HCT116 (cell line): ENCODE measurements at regions not wholly inside any gene's neighbourhood (a gene's known extent, or its start where the extent isn't known, plus 50 kb on each side); places are given as distances from the start of the nearest gene placed in this dataset.

Experiments
- ATAC-seq: fragments of 200-7000 bp; cut with Tn5 transposase; 2 replicates; pipeline ENCODE4 v1.9.1; 2020; ENCODE audit warnings: mild to moderate bottlenecking, moderate library complexity
- BruUV-seq: library from RNA; stranded (reverse); fragments of 400-500 nt; replicated peaks from 2 replicates; lab custom pipeline; 2021; lab: Mats Ljungman, UMichigan
- CTCF ChIA-PET: fragments of 300-600 bp; sonication (Branson Sonifier 250); formaldehyde crosslinking; loops from one replicate; lab custom pipeline; 2021; ENCODE audit warnings: antibody characterized with exemption; lab: Charles Lee
- POLR2A ChIA-PET: fragments of 300-600, 350-600 bp; sonication (Branson Sonifier 250); formaldehyde crosslinking; loops from one replicate; lab custom pipeline; 2021; ENCODE audit warnings: antibody characterized with exemption; lab: Charles Lee
- RAD21 ChIA-PET, 2 experiments: fragments of 300-600 bp; sonication (Branson Sonifier 250); formaldehyde crosslinking; loops; one replicate each; lab custom pipeline; 2023; ENCODE audit warnings: low total read pairs in 2 of 2; ENCODE audit not compliant: uncharacterized antibody in 2 of 2, unreplicated experiment in 2 of 2, low non-redundant PET in 1 of 2; lab: Charles Lee
- DNase-seq: peaks from one replicate; pipeline ENCODE4 v3.0.0-alpha.2; 2010; ENCODE audit warnings: low read depth, low spot score
- H2AFZ ChIP-seq: fragments of 200-600 bp; shearing (Covaris generic), sonication (generic); 2 replicates; pipeline ENCODE4 v1.6.1; 2017; ENCODE audit warnings: low read depth, mixed run types, mixed read lengths, antibody characterized with exemption, low read length; ENCODE audit not compliant: poor library complexity, severe bottlenecking
- H3K27ac ChIP-seq: 2 replicates; pipeline ENCODE4 v1.5.1; 2012; ENCODE audit warnings: low read depth, low read length
- H3K27me3 ChIP-seq: fragments of 200-600 bp; sonication (generic); 2 replicates; pipeline ENCODE4 v1.6.1; 2016; ENCODE audit warnings: mixed run types, low read length, mixed read lengths; ENCODE audit not compliant: insufficient read depth
- H3K36me3 ChIP-seq, 2 experiments: fragments of 200-500 bp in 1 of 2; fragments of 200-600 bp in 1 of 2; sonication (Bioruptor generic) in 1 of 2; sonication (generic) in 1 of 2; 2 replicates each; pipeline versions ENCODE4 v1.5.1 to v1.6.1; 2014 to 2016; ENCODE audit warnings: low read length in 2 of 2, inconsistent platforms in 1 of 2, mixed read lengths in 1 of 2, mixed run types in 1 of 2; ENCODE audit not compliant: insufficient read depth in 2 of 2, control insufficient read depth in 1 of 2
- H3K4me1 ChIP-seq, 2 experiments: fragments of 200-600 bp in 1 of 2; sonication (generic) in 1 of 2; 2 replicates each; pipeline versions ENCODE4 v1.5.1 to v1.6.1; 2012 to 2017; ENCODE audit warnings: low read length in 2 of 2, inconsistent platforms in 1 of 2, mild to moderate bottlenecking in 1 of 2, mixed read lengths in 1 of 2, mixed run types in 1 of 2, moderate library complexity in 1 of 2; ENCODE audit not compliant: insufficient read depth in 2 of 2, control insufficient read depth in 1 of 2
- H3K4me2 ChIP-seq: fragments of 200-600 bp; sonication (generic); 2 replicates; pipeline ENCODE4 v1.6.1; 2017; ENCODE audit warnings: mixed run types, low read length, mixed read lengths
- H3K4me3 ChIP-seq, 2 experiments: fragments of 200-600 bp in 1 of 2; sonication (generic) in 1 of 2; replicated peaks in 1 of 2; 2 replicates each; pipeline ENCODE4 v1.5.1; 2011 to 2016; ENCODE audit warnings: low read length in 2 of 2, control low read depth in 1 of 2, low read depth in 1 of 2, mild to moderate bottlenecking in 1 of 2, mixed read lengths in 1 of 2, mixed run types in 1 of 2
- H3K79me2 ChIP-seq: fragments of 200-600 bp; sonication (generic); 2 replicates; pipeline ENCODE4 v1.6.1; 2017; ENCODE audit warnings: mild to moderate bottlenecking, mixed run types, low read length, moderate library complexity, mixed read lengths; ENCODE audit not compliant: insufficient read depth
- H3K9ac ChIP-seq: fragments of 200-600 bp; sonication (generic); 2 replicates; pipeline ENCODE4 v1.6.1; 2016; ENCODE audit warnings: low read length, mixed read lengths
- H3K9me2 ChIP-seq: fragments of 200-600 bp; sonication (generic), shearing (Covaris generic); 2 replicates; pipeline ENCODE4 v1.6.1; 2017; ENCODE audit warnings: mixed run types, mild to moderate bottlenecking, moderate library complexity; ENCODE audit not compliant: insufficient read depth
- H3K9me3 ChIP-seq, 2 experiments: fragments of 200-500 bp in 1 of 2; fragments of 200-600 bp in 1 of 2; sonication (Bioruptor generic) in 1 of 2; sonication (generic) in 1 of 2; 2 replicates each; pipeline ENCODE4 v1.6.1; 2014 to 2017; ENCODE audit warnings: low read length in 2 of 2, mixed read lengths in 2 of 2, inconsistent platforms in 1 of 2, low read depth in 1 of 2, mild to moderate bottlenecking in 1 of 2, mixed run types in 1 of 2, moderate library complexity in 1 of 2; ENCODE audit not compliant: control insufficient read depth in 1 of 2, insufficient read depth in 1 of 2
- H4K20me1 ChIP-seq: fragments of 200-600 bp; sonication (generic), shearing (Covaris generic); 2 replicates; pipeline ENCODE4 v1.6.1; 2017; ENCODE audit warnings: mixed run types, mild to moderate bottlenecking, moderate library complexity; ENCODE audit not compliant: insufficient read depth
- EGR1 ChIP-seq: IDR thresholded peaks from 2 replicates; pipeline ENCODE4 v1.6.1; 2012; ENCODE audit warnings: low read depth
- ELF1 ChIP-seq: IDR thresholded peaks from 2 replicates; pipeline ENCODE4 v1.6.1; 2012; ENCODE audit warnings: low read depth, borderline replicate concordance
- EZH2 ChIP-seq: fragments of 200-600 bp; sonication (generic); IDR thresholded peaks from 2 replicates; pipeline ENCODE4 v1.6.1; 2017; ENCODE audit warnings: antibody characterized with exemption, mixed run types
- FOSL1 ChIP-seq: IDR thresholded peaks from 2 replicates; pipeline ENCODE4 v1.6.1; 2012; ENCODE audit warnings: low read depth
- POLR2AphosphoS5 ChIP-seq: IDR thresholded peaks from 2 replicates; pipeline ENCODE4 v1.6.1; 2011; ENCODE audit warnings: mild to moderate bottlenecking, low read depth, low read length, moderate library complexity
- SRF ChIP-seq: IDR thresholded peaks from 2 replicates; pipeline ENCODE4 v1.6.1; 2012; ENCODE audit warnings: low read depth
- ZFX ChIP-seq: fragments of 450-650 bp; IDR thresholded peaks from 2 replicates; pipeline ENCODE4 v1.6.1; 2017
- intact Hi-C: fragments of 100-400 bp; cut with micrococcal nuclease; formaldehyde crosslinking; loops from 2 replicates; pipeline ENCODE4 v1.10.0; 2022
- TF ChIP-seq, protein P1 (sequence below): IDR thresholded peaks from 2 replicates; pipeline ENCODE4 v1.6.1; 2011; ENCODE audit warnings: mild to moderate bottlenecking, low read length, moderate library complexity; ENCODE audit not compliant: insufficient replicate concordance; ENCODE audit errors: extremely low read depth
- TF ChIP-seq, protein P2 (sequence below): IDR thresholded peaks from 2 replicates; pipeline ENCODE4 v1.6.1; 2012
- TF ChIP-seq, protein P3 (sequence below): IDR thresholded peaks from 2 replicates; pipeline ENCODE4 v1.6.1; 2012; ENCODE audit warnings: low read depth
- TF ChIP-seq, protein P4 (sequence below): IDR thresholded peaks from 2 replicates; pipeline ENCODE4 v1.6.1; 2012

DNA sequence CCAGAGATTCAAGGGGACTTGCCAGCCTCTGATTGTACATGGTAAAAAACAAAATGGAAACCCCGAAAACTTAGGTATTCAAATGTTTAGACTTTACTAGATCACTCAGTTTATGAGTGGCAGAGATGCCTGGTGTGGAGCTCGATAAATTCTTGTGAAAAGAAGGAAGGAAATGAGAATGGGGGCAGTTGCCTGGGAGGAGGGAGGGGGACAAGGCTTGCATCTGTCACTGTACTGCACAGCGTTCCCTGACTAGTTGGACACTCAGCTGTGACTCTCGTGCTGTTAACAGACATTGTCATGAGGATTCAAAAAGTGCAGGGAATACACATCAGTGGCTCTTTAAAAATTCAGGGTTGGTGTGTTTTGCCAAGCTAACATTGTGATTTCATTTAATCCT lies 232.9 kb downstream of the ZIC5 start:
- RAD21 ChIA-PET, result no interaction called here
- no peak overlapping the region for H3K4me2 ChIP-seq
- CTCF ChIA-PET, result no interaction called here
- no peak overlapping the region for H3K27ac ChIP-seq
- no peak overlapping the region for H2AFZ ChIP-seq
- no peaks in the 10 kb centered on the region for H3K4me1 ChIP-seq
- POLR2A ChIA-PET, result no interaction called here
- ATAC-seq (no peak), DNase-seq (no peak)
- intact Hi-C loops, result no loop called here
- no peaks in the 10 kb centered on the region for H3K79me2 ChIP-seq
- H3K9me2 ChIP-seq, result no peaks in the 10 kb centered on the region
- BruUV-seq, result no TSS peak
- H3K9me3 ChIP-seq, result no peaks in the 10 kb centered on the region
- no peak overlapping the region for H3K4me3 ChIP-seq
- no peaks in the 10 kb centered on the region for H3K27me3 ChIP-seq
- no peak for TF ChIP-seq SRF
- TF ChIP-seq, protein P1, sequence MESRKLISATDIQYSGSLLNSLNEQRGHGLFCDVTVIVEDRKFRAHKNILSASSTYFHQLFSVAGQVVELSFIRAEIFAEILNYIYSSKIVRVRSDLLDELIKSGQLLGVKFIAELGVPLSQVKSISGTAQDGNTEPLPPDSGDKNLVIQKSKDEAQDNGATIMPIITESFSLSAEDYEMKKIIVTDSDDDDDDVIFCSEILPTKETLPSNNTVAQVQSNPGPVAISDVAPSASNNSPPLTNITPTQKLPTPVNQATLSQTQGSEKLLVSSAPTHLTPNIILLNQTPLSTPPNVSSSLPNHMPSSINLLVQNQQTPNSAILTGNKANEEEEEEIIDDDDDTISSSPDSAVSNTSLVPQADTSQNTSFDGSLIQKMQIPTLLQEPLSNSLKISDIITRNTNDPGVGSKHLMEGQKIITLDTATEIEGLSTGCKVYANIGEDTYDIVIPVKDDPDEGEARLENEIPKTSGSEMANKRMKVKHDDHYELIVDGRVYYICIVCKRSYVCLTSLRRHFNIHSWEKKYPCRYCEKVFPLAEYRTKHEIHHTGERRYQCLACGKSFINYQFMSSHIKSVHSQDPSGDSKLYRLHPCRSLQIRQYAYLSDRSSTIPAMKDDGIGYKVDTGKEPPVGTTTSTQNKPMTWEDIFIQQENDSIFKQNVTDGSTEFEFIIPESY, result no peak
- no peak for TF ChIP-seq ZFX
- TF ChIP-seq POLR2AphosphoS5, result no peak
- no peak for TF ChIP-seq FOSL1
- TF ChIP-seq, protein P2, sequence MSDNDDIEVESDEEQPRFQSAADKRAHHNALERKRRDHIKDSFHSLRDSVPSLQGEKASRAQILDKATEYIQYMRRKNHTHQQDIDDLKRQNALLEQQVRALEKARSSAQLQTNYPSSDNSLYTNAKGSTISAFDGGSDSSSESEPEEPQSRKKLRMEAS, result no peak
- TF ChIP-seq EZH2, result no peak
- TF ChIP-seq, protein P3, sequence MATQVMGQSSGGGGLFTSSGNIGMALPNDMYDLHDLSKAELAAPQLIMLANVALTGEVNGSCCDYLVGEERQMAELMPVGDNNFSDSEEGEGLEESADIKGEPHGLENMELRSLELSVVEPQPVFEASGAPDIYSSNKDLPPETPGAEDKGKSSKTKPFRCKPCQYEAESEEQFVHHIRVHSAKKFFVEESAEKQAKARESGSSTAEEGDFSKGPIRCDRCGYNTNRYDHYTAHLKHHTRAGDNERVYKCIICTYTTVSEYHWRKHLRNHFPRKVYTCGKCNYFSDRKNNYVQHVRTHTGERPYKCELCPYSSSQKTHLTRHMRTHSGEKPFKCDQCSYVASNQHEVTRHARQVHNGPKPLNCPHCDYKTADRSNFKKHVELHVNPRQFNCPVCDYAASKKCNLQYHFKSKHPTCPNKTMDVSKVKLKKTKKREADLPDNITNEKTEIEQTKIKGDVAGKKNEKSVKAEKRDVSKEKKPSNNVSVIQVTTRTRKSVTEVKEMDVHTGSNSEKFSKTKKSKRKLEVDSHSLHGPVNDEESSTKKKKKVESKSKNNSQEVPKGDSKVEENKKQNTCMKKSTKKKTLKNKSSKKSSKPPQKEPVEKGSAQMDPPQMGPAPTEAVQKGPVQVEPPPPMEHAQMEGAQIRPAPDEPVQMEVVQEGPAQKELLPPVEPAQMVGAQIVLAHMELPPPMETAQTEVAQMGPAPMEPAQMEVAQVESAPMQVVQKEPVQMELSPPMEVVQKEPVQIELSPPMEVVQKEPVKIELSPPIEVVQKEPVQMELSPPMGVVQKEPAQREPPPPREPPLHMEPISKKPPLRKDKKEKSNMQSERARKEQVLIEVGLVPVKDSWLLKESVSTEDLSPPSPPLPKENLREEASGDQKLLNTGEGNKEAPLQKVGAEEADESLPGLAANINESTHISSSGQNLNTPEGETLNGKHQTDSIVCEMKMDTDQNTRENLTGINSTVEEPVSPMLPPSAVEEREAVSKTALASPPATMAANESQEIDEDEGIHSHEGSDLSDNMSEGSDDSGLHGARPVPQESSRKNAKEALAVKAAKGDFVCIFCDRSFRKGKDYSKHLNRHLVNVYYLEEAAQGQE, result no peak
- TF ChIP-seq ELF1, result no peak
- no peak for TF ChIP-seq EGR1
- TF ChIP-seq, protein P4, sequence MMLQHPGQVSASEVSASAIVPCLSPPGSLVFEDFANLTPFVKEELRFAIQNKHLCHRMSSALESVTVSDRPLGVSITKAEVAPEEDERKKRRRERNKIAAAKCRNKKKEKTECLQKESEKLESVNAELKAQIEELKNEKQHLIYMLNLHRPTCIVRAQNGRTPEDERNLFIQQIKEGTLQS, result no peak
- no peak overlapping the region for H3K9ac ChIP-seq
- H3K36me3 ChIP-seq, result no peaks in the 10 kb centered on the region
- H4K20me1 ChIP-seq, result no peaks in the 10 kb centered on the region
